ENCODE measurements at regions not wholly inside any gene's neighbourhood (a gene's known extent, or its start where the extent isn't known, plus 50 kb on each side); places are given as distances from the start of the nearest gene placed in this dataset.

DNA sequence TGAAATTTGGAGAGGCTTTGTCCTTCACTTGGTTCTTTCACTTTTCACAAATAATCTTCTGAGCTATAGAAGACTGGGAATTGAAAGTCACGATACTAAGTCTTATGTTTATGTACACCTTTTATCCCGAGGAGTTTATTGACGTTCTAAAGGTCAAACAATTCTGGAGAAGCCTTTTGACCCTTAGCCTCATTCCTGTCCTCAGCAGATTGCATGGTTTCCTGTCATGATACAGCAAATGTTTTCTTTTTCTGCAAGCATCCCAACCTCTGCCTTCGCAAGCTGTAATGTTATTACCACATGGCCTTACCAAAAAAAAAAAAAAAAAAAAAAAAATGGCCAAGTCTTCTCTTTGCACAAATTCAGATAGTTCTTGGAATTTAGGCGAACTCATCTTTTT is 411.7 kb upstream of the FLRT2 start:
- Mint-ChIP-seq H3K4me1 (no peaks in the 10 kb centered on the region), H3K4me3 (no peak overlapping the region), H3K27me3 (no peaks in the 10 kb centered on the region), H3K36me3 (no peaks in the 10 kb centered on the region), H3K9me3 (peaks cover 0 to 10% (median 3%) of the 10 kb centered on the region in 7 donors), H3K27ac (no peak overlapping the region)
- no peak for DNase-seq
- no peak for ATAC-seq (ENCODE audit: low read depth in 2 of 2)

DNA sequence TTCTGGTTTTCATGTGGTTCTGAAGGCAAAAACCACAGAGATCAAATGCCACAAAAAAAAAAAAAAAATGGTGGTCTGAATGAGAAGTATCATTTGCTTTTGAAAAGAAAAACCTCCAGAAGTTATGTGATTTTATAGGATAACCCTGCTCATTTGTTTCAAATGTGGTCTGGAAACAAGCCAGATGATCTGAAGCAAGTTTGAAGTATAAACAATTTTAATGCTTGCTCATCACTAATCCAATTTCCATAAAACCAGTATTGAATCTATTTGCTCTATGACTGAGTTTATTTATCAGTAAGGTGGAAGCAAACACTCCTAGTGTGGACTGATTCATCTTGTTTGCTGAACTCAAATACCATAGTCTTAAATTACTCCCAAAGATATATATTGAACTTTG is 407.3 kb upstream of the FLRT2 start:
- H3K36me3 Mint-ChIP-seq: no peaks in the 10 kb centered on the region

GRCh38 chr14:85123755-85124154 is 406.2 kb upstream of the FLRT2 start:
- no peaks in the 10 kb centered on the region for H3K4me1 Mint-ChIP-seq
- H3K27ac Mint-ChIP-seq: no peak overlapping the region
- H3K27me3 Mint-ChIP-seq: no peaks in the 10 kb centered on the region
- no peaks in the 10 kb centered on the region for H3K36me3 Mint-ChIP-seq
- peaks cover 0 to 10% (median 3%) of the 10 kb centered on the region in 7 donors for H3K9me3 Mint-ChIP-seq
- DNase-seq (no peak), ATAC-seq (ENCODE audit: low read depth in 2 of 2) (no peak)
- no peak overlapping the region for H3K4me3 Mint-ChIP-seq

More for the DNA sequence above, 407.3 kb upstream of the FLRT2 start:
- H3K4me3 Mint-ChIP-seq: no peak overlapping the region
- peaks cover 0 to 10% (median 3%) of the 10 kb centered on the region in 7 donors for H3K9me3 Mint-ChIP-seq
- H3K27me3 Mint-ChIP-seq: no peaks in the 10 kb centered on the region
- no peak for DNase-seq
- no peak for ATAC-seq (ENCODE audit: low read depth in 2 of 2)
- H3K4me1 Mint-ChIP-seq: no peaks in the 10 kb centered on the region
- no peak overlapping the region for H3K27ac Mint-ChIP-seq

DNA sequence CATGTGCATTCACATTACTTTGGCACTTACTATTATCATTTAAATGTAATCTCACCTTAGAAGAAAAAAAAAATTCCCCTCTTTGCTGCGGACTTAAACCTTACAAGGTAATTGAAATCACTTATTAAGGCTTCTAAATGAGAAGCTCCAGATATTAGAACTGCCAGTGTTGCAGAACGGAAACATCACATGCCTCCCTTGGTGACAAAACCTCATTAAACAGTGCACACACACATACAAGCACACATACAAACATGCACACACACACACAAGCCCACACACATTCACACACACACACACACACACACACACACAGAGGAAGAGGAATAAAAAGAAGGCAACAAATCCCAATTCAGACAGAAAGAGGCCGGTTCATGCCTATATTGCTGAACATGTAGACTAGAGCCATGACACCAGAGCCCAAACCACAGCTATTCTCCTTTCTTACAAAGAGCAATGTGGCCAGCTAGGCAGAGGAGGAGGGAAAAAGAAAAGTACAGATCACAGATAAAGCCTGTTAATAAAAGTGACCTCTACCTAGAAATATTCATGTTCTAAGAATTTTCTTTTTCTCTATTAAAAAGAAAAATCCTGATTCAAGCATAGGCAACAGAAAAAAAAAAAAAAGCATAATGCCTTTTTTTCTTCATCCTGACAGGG is 405.2 kb upstream of the FLRT2 start:
- Mint-ChIP-seq H3K27me3 (no peaks in the 10 kb centered on the region), H3K4me1 (no peaks in the 10 kb centered on the region), H3K27ac (peak overlapping the region in 1 of 6 donors; percentile 12), H3K4me3 (no peak overlapping the region), H3K9me3 (peaks cover 0 to 10% (median 1%) of the 10 kb centered on the region in 7 donors), H3K36me3 (no peaks in the 10 kb centered on the region)
- DNase-seq (no peak), ATAC-seq (ENCODE audit: low read depth in 2 of 2) (no peak)

DNA sequence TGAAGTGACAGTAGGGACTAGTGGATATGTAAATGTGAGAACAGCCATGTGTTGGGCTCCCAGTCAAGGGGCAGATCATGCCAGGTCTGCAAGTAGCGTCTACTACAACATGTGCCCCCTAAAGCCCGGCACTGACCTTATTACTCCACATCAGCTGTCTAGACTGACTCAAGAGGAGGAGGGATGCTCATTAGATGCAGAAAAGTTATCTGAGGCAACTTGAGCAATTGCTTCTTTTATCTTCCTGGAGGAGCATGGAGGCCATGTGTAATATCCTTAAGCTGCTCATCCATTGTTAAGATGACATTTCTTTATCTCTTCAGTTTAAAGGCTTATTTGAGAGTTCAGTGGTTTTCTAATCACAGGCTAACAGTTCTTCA is 404.7 kb upstream of the FLRT2 start:
- H3K4me1 Mint-ChIP-seq: no peaks in the 10 kb centered on the region

GRCh38 chr14:85129921-85130320 is 400.0 kb upstream of the FLRT2 start:
- H3K27ac Mint-ChIP-seq: no peak overlapping the region
- ATAC-seq (ENCODE audit: low read depth in 2 of 2) (no peak), DNase-seq (no peak)
- H3K4me1 Mint-ChIP-seq: no peaks in the 10 kb centered on the region
- no peak overlapping the region for H3K4me3 Mint-ChIP-seq
- H3K9me3 Mint-ChIP-seq: peaks cover 0 to 7% (median 1%) of the 10 kb centered on the region in 7 donors
- H3K36me3 Mint-ChIP-seq: no peaks in the 10 kb centered on the region
- H3K27me3 Mint-ChIP-seq: no peaks in the 10 kb centered on the region

More for the DNA sequence above, 404.7 kb upstream of the FLRT2 start:
- no peak for ATAC-seq (ENCODE audit: low read depth in 2 of 2)
- Mint-ChIP-seq H3K27me3 (no peaks in the 10 kb centered on the region), H3K4me3 (no peak overlapping the region), H3K36me3 (no peaks in the 10 kb centered on the region), H3K9me3 (peaks cover 0 to 10% (median 1%) of the 10 kb centered on the region in 7 donors), H3K27ac (peak overlapping the region in 1 of 6 donors; percentile 12)
- DNase-seq: no peak

GRCh38 chr14:85131226-85131922 is 398.6 kb upstream of the FLRT2 start:
- H3K27me3 Mint-ChIP-seq: no peaks in the 10 kb centered on the region
- no peak for ATAC-seq (ENCODE audit: low read depth in 2 of 2)

GRCh38 chr14:85142982-85143381 is 387.0 kb upstream of the FLRT2 start:
- no peaks in the 10 kb centered on the region for H3K27me3 Mint-ChIP-seq
- no peak overlapping the region for H3K4me3 Mint-ChIP-seq
- peaks cover 0 to 10% (median 7%) of the 10 kb centered on the region in 7 donors for H3K9me3 Mint-ChIP-seq
- no peaks in the 10 kb centered on the region for H3K36me3 Mint-ChIP-seq
- DNase-seq: no peak
- ATAC-seq (ENCODE audit: low read depth in 2 of 2): no peak
- no peak overlapping the region for H3K27ac Mint-ChIP-seq
- H3K4me1 Mint-ChIP-seq: no peaks in the 10 kb centered on the region

More at GRCh38 chr14:85131226-85131922, 398.6 kb upstream of the FLRT2 start:
- Mint-ChIP-seq H3K36me3 (no peaks in the 10 kb centered on the region), H3K4me3 (no peak overlapping the region), H3K4me1 (no peaks in the 10 kb centered on the region), H3K9me3 (peaks cover 0 to 6% (median 0%) of the 10 kb centered on the region in 7 donors), H3K27ac (no peak overlapping the region)
- no peak for DNase-seq

DNA sequence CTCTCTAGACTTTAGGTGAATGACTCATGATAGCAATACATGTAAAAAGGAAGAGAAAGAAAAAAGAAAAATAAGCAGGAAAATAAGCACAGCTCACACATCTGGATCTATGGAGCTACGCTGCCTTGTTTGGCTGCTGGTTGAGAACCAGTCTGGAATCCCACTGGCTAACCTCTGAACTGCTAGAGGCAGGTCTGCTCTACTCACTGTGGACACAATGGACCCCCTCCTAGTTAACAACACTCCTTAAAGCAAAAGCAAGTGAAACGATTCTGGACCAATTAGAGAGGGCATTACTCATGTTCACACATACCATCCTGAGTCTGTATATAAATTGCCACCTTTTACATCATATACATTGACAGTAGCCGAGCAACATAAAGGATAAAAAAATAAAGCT is 383.2 kb upstream of the FLRT2 start:
- peaks cover 0 to 16% (median 7%) of the 10 kb centered on the region in 7 donors for H3K9me3 Mint-ChIP-seq
- DNase-seq (no peak), ATAC-seq (ENCODE audit: low read depth in 2 of 2) (no peak)
- H3K36me3 Mint-ChIP-seq: no peaks in the 10 kb centered on the region
- no peaks in the 10 kb centered on the region for H3K4me1 Mint-ChIP-seq
- H3K4me3 Mint-ChIP-seq: no peak overlapping the region
- no peaks in the 10 kb centered on the region for H3K27me3 Mint-ChIP-seq
- no peak overlapping the region for H3K27ac Mint-ChIP-seq

DNA sequence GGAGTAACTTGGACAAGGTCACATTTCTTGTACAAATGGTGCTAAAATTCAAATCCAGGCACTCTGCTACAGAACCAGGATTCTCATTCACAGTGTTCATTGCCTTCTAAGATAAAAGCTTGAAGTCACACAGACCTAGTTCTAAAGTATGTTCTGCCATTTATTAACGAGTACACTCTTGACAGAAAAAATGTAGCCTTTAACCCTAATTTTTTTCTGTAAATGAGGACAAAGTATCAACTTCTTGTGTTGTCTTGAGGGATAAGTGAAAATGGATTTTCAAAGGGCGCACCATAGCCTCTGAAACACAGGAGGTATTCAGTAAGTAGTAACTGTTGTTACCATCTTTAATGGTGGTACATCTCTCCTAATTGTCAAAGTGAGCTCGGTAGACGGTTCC is 379.8 kb upstream of the FLRT2 start:
- H3K9me3 Mint-ChIP-seq: peaks cover 0 to 16% (median 6%) of the 10 kb centered on the region in 7 donors
- H3K36me3 Mint-ChIP-seq: no peaks in the 10 kb centered on the region
- ATAC-seq (ENCODE audit: low read depth in 2 of 2) (no peak), DNase-seq (no peak)
- no peak overlapping the region for H3K4me3 Mint-ChIP-seq
- H3K27me3 Mint-ChIP-seq: no peaks in the 10 kb centered on the region
- no peaks in the 10 kb centered on the region for H3K4me1 Mint-ChIP-seq
- no peak overlapping the region for H3K27ac Mint-ChIP-seq

GRCh38 chr14:85154714-85155113 is 375.2 kb upstream of the FLRT2 start:
- no peaks in the 10 kb centered on the region for H3K27me3 Mint-ChIP-seq
- H3K36me3 Mint-ChIP-seq: no peaks in the 10 kb centered on the region
- no peaks in the 10 kb centered on the region for H3K4me1 Mint-ChIP-seq

GRCh38 chr14:85156319-85156718 is 373.6 kb upstream of the FLRT2 start:
- H3K27ac Mint-ChIP-seq: no peak overlapping the region
- no peak overlapping the region for H3K4me3 Mint-ChIP-seq
- DNase-seq (no peak), ATAC-seq (ENCODE audit: low read depth in 2 of 2) (no peak)
- H3K4me1 Mint-ChIP-seq: no peaks in the 10 kb centered on the region
- H3K27me3 Mint-ChIP-seq: no peaks in the 10 kb centered on the region
- H3K36me3 Mint-ChIP-seq: no peaks in the 10 kb centered on the region
- peaks cover 0 to 5% (median 3%) of the 10 kb centered on the region in 7 donors for H3K9me3 Mint-ChIP-seq

More at GRCh38 chr14:85154714-85155113, 375.2 kb upstream of the FLRT2 start:
- no peak for DNase-seq
- Mint-ChIP-seq H3K9me3 (peaks cover 0 to 11% (median 4%) of the 10 kb centered on the region in 7 donors), H3K27ac (no peak overlapping the region), H3K4me3 (no peak overlapping the region)
- ATAC-seq (ENCODE audit: low read depth in 2 of 2): no peak

- no peak for ATAC-seq (ENCODE audit: low read depth in 2 of 2)
- peaks cover 0 to 11% (median 8%) of the 10 kb centered on the region in 7 donors for H3K9me3 Mint-ChIP-seq
These were observed 370.2 kb upstream of the FLRT2 start for GRCh38 chr14:85159726-85160125.

GRCh38 chr14:85165094-85165493 is 364.9 kb upstream of the FLRT2 start:
- Mint-ChIP-seq H3K4me1 (no peaks in the 10 kb centered on the region), H3K4me3 (no peak overlapping the region), H3K9me3 (peaks cover 0 to 14% (median 7%) of the 10 kb centered on the region in 7 donors), H3K27me3 (no peaks in the 10 kb centered on the region), H3K36me3 (no peaks in the 10 kb centered on the region), H3K27ac (no peak overlapping the region)
- no peak for DNase-seq
- no peak for ATAC-seq (ENCODE audit: low read depth in 2 of 2)

More at GRCh38 chr14:85159726-85160125, 370.2 kb upstream of the FLRT2 start:
- Mint-ChIP-seq H3K27ac (no peak overlapping the region), H3K4me1 (no peaks in the 10 kb centered on the region), H3K27me3 (no peaks in the 10 kb centered on the region), H3K4me3 (no peak overlapping the region), H3K36me3 (no peaks in the 10 kb centered on the region)
- no peak for DNase-seq
